HCT116 (cell line): ENCODE measurements at regions not wholly inside any gene's neighbourhood (a gene's known extent, or its start where the extent isn't known, plus 50 kb on each side); places are given as distances from the start of the nearest gene placed in this dataset.

Experiments
- ATAC-seq: fragments of 200-7000 bp; cut with Tn5 transposase; 2 replicates; pipeline ENCODE4 v1.9.1; 2020; ENCODE audit warnings: mild to moderate bottlenecking, moderate library complexity
- BruUV-seq: library from RNA; stranded (reverse); fragments of 400-500 nt; replicated peaks from 2 replicates; lab custom pipeline; 2021; lab: Mats Ljungman, UMichigan
- CTCF ChIA-PET: fragments of 300-600 bp; sonication (Branson Sonifier 250); formaldehyde crosslinking; loops from one replicate; lab custom pipeline; 2021; ENCODE audit warnings: antibody characterized with exemption; lab: Charles Lee
- POLR2A ChIA-PET: fragments of 300-600, 350-600 bp; sonication (Branson Sonifier 250); formaldehyde crosslinking; loops from one replicate; lab custom pipeline; 2021; ENCODE audit warnings: antibody characterized with exemption; lab: Charles Lee
- RAD21 ChIA-PET, 2 experiments: fragments of 300-600 bp; sonication (Branson Sonifier 250); formaldehyde crosslinking; loops; one replicate each; lab custom pipeline; 2023; ENCODE audit warnings: low total read pairs in 2 of 2; ENCODE audit not compliant: uncharacterized antibody in 2 of 2, unreplicated experiment in 2 of 2, low non-redundant PET in 1 of 2; lab: Charles Lee
- DNase-seq: peaks from one replicate; pipeline ENCODE4 v3.0.0-alpha.2; 2010; ENCODE audit warnings: low read depth, low spot score
- H2AFZ ChIP-seq: fragments of 200-600 bp; shearing (Covaris generic), sonication (generic); 2 replicates; pipeline ENCODE4 v1.6.1; 2017; ENCODE audit warnings: low read depth, mixed run types, mixed read lengths, antibody characterized with exemption, low read length; ENCODE audit not compliant: poor library complexity, severe bottlenecking
- H3K27ac ChIP-seq: 2 replicates; pipeline ENCODE4 v1.5.1; 2012; ENCODE audit warnings: low read depth, low read length
- H3K27me3 ChIP-seq: fragments of 200-600 bp; sonication (generic); 2 replicates; pipeline ENCODE4 v1.6.1; 2016; ENCODE audit warnings: mixed run types, low read length, mixed read lengths; ENCODE audit not compliant: insufficient read depth
- H3K36me3 ChIP-seq, 2 experiments: fragments of 200-500 bp in 1 of 2; fragments of 200-600 bp in 1 of 2; sonication (Bioruptor generic) in 1 of 2; sonication (generic) in 1 of 2; 2 replicates each; pipeline versions ENCODE4 v1.5.1 to v1.6.1; 2014 to 2016; ENCODE audit warnings: low read length in 2 of 2, inconsistent platforms in 1 of 2, mixed read lengths in 1 of 2, mixed run types in 1 of 2; ENCODE audit not compliant: insufficient read depth in 2 of 2, control insufficient read depth in 1 of 2
- H3K4me1 ChIP-seq, 2 experiments: fragments of 200-600 bp in 1 of 2; sonication (generic) in 1 of 2; 2 replicates each; pipeline versions ENCODE4 v1.5.1 to v1.6.1; 2012 to 2017; ENCODE audit warnings: low read length in 2 of 2, inconsistent platforms in 1 of 2, mild to moderate bottlenecking in 1 of 2, mixed read lengths in 1 of 2, mixed run types in 1 of 2, moderate library complexity in 1 of 2; ENCODE audit not compliant: insufficient read depth in 2 of 2, control insufficient read depth in 1 of 2
- H3K4me2 ChIP-seq: fragments of 200-600 bp; sonication (generic); 2 replicates; pipeline ENCODE4 v1.6.1; 2017; ENCODE audit warnings: mixed run types, low read length, mixed read lengths
- H3K4me3 ChIP-seq, 2 experiments: fragments of 200-600 bp in 1 of 2; sonication (generic) in 1 of 2; replicated peaks in 1 of 2; 2 replicates each; pipeline ENCODE4 v1.5.1; 2011 to 2016; ENCODE audit warnings: low read length in 2 of 2, control low read depth in 1 of 2, low read depth in 1 of 2, mild to moderate bottlenecking in 1 of 2, mixed read lengths in 1 of 2, mixed run types in 1 of 2
- H3K79me2 ChIP-seq: fragments of 200-600 bp; sonication (generic); 2 replicates; pipeline ENCODE4 v1.6.1; 2017; ENCODE audit warnings: mild to moderate bottlenecking, mixed run types, low read length, moderate library complexity, mixed read lengths; ENCODE audit not compliant: insufficient read depth
- H3K9ac ChIP-seq: fragments of 200-600 bp; sonication (generic); 2 replicates; pipeline ENCODE4 v1.6.1; 2016; ENCODE audit warnings: low read length, mixed read lengths
- H3K9me2 ChIP-seq: fragments of 200-600 bp; sonication (generic), shearing (Covaris generic); 2 replicates; pipeline ENCODE4 v1.6.1; 2017; ENCODE audit warnings: mixed run types, mild to moderate bottlenecking, moderate library complexity; ENCODE audit not compliant: insufficient read depth
- H3K9me3 ChIP-seq, 2 experiments: fragments of 200-500 bp in 1 of 2; fragments of 200-600 bp in 1 of 2; sonication (Bioruptor generic) in 1 of 2; sonication (generic) in 1 of 2; 2 replicates each; pipeline ENCODE4 v1.6.1; 2014 to 2017; ENCODE audit warnings: low read length in 2 of 2, mixed read lengths in 2 of 2, inconsistent platforms in 1 of 2, low read depth in 1 of 2, mild to moderate bottlenecking in 1 of 2, mixed run types in 1 of 2, moderate library complexity in 1 of 2; ENCODE audit not compliant: control insufficient read depth in 1 of 2, insufficient read depth in 1 of 2
- H4K20me1 ChIP-seq: fragments of 200-600 bp; sonication (generic), shearing (Covaris generic); 2 replicates; pipeline ENCODE4 v1.6.1; 2017; ENCODE audit warnings: mixed run types, mild to moderate bottlenecking, moderate library complexity; ENCODE audit not compliant: insufficient read depth
- CTCF ChIP-seq, 3 experiments: fragments of 200-600 bp in 1 of 3; sonication (generic) in 1 of 3; IDR thresholded peaks in 2 of 3; conservative IDR thresholded peaks in 1 of 3; 2 replicates each; pipeline ENCODE4 v1.5.1; 2012 to 2017; ENCODE audit warnings: low read depth in 2 of 3, low read length in 2 of 3, antibody characterized with exemption in 1 of 3, borderline replicate concordance in 1 of 3, control low read depth in 1 of 3, mild to moderate bottlenecking in 1 of 3, mixed read lengths in 1 of 3, mixed run types in 1 of 3, moderate library complexity in 1 of 3; ENCODE audit not compliant: insufficient read depth in 1 of 3
- EGR1 ChIP-seq: IDR thresholded peaks from 2 replicates; pipeline ENCODE4 v1.6.1; 2012; ENCODE audit warnings: low read depth
- MAX ChIP-seq: IDR thresholded peaks from 2 replicates; pipeline ENCODE4 v1.6.1; 2012
- POLR2A ChIP-seq: IDR thresholded peaks from 2 replicates; pipeline ENCODE4 v1.7.0; 2011; ENCODE audit warnings: borderline replicate concordance; ENCODE audit not compliant: insufficient read depth, insufficient read length; ENCODE audit errors: extremely low read depth
- RAD21 ChIP-seq: IDR thresholded peaks from 2 replicates; pipeline ENCODE4 v1.6.1; 2012; ENCODE audit warnings: low read depth, mild to moderate bottlenecking
- REST ChIP-seq: IDR thresholded peaks from 2 replicates; pipeline ENCODE4 v1.6.1; 2012; ENCODE audit warnings: low read depth
- SRF ChIP-seq: IDR thresholded peaks from 2 replicates; pipeline ENCODE4 v1.6.1; 2012; ENCODE audit warnings: low read depth
- YY1 ChIP-seq: IDR thresholded peaks from 2 replicates; pipeline ENCODE4 v1.6.1; 2011; ENCODE audit warnings: low read length, low read depth, moderate library complexity, mild to moderate bottlenecking; ENCODE audit not compliant: insufficient replicate concordance; ENCODE audit errors: extremely low read depth
- ZFX ChIP-seq: fragments of 450-650 bp; IDR thresholded peaks from 2 replicates; pipeline ENCODE4 v1.6.1; 2017
- intact Hi-C: fragments of 100-400 bp; cut with micrococcal nuclease; formaldehyde crosslinking; loops from 2 replicates; pipeline ENCODE4 v1.10.0; 2022

GRCh38 chr10:20954519-20954918, 57.4 kb upstream of the NEBL start:
- Histone ChIP-seq H3K4me2 (no peak overlapping the region), H3K4me3 (no peak overlapping the region), H3K36me3 (no peaks in the 10 kb centered on the region), H2AFZ (no peak overlapping the region), H3K9me2 (no peaks in the 10 kb centered on the region), H3K27ac (no peak overlapping the region), H4K20me1 (no peaks in the 10 kb centered on the region), H3K9ac (no peak overlapping the region), H3K9me3 (no peaks in the 10 kb centered on the region), H3K79me2 (no peaks in the 10 kb centered on the region), H3K4me1 (no peaks in the 10 kb centered on the region), H3K27me3 (no peaks in the 10 kb centered on the region)
- DNase-seq: no peak
- POLR2A ChIA-PET: no interaction called here
- TF ChIP-seq RAD21 (no peak), MAX (no peak), ZFX (no peak), REST (no peak), YY1 (no peak), SRF (no peak), POLR2A (no peak), EGR1 (no peak), CTCF (IDR thresholded peaks at IDR 0.05 in 2 of 3, conservative IDR thresholded peaks at IDR 0.05 in 1 of 3; ENCODE audit: borderline replicate concordance in 1 of 3, insufficient read depth in 1 of 3, low read depth in 2 of 3, low read length in 2 of 3) (no peak)
- intact Hi-C loops: no loop called here
- no peak for ATAC-seq
- no TSS peak for BruUV-seq
- RAD21 ChIA-PET: no interaction called here
- CTCF ChIA-PET: no interaction called here
